HG02885 (cell line): ENCODE measurements at regions not wholly inside any gene's neighbourhood (a gene's known extent, or its start where the extent isn't known, plus 50 kb on each side); places are given as distances from the start of the nearest gene placed in this dataset.
"Not testable (repeated sequence)": the region's sequence is repeated elsewhere in the genome, so short reads cannot be mapped to it uniquely, and the experiment has no call there.

Experiments used
- ATAC-seq: cut with Tn5 transposase; IDR thresholded peaks from one replicate; pipeline ENCODE4 v1.9.1; 2021; ENCODE audit warnings: mild to moderate bottlenecking; ENCODE audit not compliant: unreplicated experiment, poor library complexity

DNA sequence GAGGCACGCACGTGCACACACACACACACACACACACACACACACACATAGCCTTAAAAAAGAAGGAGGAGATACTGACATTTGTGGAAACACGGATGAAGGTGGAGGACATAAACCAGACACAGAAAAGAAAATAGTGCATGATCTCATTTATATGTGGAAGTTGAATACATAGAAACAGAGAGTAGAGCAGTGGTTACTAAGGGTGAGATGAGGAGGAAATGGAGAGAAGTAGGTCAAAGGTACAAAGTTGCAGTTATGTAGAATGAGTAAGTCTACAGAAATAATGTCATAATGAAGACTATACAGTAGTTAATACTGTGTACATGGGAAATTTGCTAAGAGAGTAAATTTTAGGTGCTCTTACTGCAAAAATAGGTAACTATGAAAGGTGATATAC lies 412.2 kb upstream of the CDH9 start:
- ATAC-seq: no peak

DNA sequence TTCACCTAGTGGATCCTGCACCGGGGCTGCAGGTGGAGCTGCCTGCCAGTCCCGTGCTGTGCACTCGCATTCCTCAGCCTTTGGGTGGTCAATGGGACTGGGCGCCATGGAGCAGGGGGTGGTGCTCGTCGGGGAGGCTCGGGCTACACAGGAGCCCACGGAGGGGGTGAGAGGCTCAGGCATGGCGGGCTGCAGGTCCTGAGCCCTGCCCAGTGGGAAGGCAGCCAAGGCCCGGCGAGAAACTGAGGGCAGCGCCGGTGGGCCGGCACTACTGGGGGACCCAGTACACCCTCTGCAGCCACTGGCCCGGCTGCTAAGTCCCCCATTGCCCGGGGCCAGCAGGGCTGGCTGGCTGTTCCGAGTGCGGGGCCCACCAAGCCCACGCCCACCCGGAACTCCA lies 401.0 kb upstream of the CDH9 start:
- ATAC-seq: not testable (repeated sequence)

DNA sequence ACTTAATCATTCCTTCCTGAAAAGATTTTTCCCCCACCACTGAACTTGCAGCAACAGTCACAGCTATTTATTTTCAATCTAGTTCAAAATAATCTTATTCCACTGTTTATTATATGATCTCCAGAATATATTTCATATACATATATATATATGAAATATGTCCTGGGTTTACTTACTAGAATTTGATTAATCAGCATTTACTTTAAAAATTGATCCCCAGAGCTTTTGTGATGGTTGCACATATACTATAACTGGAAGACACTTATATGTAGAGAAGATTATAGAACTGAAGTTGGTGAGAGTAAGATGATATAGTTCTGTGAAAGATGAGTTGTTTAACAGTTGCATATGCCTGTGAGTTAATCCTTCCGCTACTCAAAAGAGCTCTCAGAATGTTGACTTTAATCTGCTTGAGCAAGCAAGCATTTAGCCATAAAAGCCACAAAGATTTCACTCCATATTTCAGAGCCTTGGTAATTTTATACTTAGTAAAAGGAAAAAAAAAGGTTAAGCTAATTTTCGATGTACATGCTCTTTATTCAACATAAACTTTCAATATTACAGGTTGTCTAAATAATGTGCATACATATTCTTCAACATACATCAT lies 399.3 kb upstream of the CDH9 start:
- ATAC-seq: no peak

DNA sequence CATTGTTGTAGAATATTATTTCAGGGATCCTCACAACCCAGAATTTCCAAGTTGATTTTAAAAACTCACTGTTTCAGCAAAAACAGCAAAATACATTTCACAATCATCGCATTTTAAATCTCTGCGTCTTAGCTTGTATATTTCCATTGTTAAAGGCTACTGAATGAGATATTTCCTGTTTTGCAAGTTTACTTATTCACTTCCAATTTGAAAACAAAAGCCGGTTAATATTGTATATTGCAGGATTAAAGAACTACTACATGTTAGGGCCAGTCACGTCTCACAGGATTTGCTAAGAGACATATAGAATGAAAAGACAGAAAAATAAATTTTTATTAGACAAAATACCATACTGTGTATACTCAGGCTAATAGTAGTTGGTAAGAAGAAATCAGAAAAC lies 395.9 kb upstream of the CDH9 start:
- ATAC-seq: no peak

DNA sequence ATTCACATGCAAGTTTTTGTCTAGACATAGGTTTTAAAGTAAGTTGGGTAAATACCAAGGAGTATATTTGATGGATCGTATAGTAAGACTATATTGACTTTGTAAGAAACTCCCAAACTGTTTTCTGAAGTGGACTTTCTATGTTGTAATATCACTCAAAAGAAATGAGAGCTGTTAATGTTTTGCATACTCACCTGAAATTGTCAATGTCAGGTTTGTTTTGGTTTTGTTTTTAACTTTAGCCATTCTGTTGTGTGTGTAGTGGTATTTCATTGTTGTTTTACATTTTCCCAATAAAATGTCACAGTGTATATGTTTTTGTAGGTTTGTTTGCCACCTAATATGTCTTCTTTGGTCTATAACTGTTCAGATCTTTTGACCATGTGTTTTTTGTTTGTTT lies 375.7 kb upstream of the CDH9 start:
- no peak for ATAC-seq

DNA sequence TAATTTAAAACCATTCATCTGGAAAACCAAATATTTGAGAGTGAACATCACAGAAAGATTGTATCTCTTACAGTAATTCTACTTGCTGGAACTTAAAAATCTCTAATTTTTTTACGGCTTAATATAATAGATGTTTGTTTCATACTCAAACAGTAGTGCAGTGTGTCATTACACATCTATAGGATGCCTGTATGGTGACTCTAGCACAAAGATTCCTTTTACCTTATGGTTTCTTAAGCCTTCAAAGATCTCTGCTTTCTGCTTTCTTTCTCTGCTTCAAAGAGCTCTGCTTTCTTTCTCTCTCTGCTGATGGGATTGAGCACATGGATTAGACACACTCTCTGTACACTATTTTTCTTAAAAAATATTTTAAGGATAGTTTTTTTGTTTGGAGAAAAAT lies 374.0 kb upstream of the CDH9 start:
- ATAC-seq: no peak

DNA sequence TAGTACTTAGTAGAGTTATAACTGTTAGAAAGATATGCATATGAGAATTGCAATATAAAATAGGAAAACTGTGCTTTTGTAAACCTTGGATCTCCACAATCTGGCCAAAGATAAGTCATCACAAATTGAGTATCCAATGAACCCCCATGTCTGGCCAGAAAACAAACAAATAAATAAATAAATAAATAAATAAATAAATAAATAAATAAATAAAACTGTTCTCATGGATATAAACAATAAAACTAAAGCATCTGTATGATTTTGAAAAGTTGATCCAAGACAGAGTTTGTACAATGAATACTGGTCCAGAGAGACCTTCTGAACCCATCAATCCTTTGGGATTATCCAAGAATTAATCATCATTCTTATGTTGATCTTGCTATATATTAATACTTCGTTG lies 367.6 kb upstream of the CDH9 start:
- no peak for ATAC-seq

DNA sequence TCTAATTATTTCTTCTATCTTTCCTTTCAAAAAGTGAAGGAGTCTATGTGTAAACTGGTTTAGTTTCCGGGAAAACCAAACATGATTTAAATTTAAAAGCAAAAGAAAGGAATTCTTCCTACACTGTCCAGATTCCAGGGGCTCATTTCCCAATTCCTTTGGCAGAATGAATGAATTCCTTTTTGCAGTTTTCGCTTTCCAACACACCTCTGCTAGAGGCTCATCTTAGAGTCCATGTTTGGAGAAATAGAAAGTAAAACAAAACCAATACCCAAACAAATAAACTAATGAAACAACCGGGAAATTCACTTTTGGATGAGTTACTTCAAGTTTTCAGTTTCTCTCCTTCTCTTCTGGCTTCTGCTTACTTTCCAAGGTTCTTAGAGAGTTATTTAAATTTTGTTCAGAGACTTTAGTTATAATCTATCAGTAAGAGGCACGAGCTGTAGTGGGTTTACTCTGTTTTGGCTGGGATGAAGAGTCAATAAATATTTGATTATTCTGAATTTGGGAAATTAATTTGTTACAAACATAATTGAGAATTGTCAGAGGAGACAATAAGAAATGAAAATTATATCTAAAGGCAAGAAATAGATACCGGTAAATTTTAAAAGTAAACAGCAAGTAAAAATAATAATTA lies 365.0 kb upstream of the CDH9 start:
- no peak for ATAC-seq

DNA sequence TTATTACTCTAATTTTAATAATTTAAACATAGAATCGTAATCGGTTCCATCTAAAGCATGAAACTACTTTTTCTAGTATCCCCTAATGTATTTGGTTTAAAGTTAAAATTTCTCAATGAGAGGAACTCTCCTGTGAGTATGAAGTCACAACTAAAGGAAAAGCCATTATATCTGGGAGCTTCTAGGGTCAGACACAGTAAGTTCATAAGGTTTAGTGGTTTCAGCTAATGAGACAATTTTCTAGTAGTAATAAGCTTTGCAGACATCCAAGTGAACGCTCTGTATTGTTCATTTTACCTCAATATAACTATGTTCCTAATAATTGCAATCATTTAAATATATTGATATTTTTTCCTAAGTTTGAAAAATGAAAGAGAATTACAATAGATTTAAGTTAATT lies 364.4 kb upstream of the CDH9 start:
- ATAC-seq: no peak

DNA sequence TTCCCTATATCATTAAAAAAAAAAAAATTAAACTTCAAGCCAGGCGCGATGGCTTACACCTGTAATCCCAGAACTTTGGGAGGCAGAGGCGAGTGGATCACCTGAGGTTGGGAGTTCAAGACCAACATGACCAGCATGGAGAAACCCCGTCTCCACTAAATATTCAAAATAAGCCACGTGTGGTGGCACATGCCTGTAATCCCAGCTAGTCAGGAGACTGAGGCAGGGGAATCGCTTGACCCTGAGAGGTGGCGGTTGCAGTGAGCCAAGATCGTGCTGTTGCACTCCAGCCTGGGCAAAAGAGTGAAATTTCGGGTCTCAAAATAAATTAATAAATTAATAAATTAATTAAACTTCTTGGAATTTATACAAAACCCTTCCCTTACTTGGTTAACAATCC lies 358.6 kb upstream of the CDH9 start:
- no peak for ATAC-seq

DNA sequence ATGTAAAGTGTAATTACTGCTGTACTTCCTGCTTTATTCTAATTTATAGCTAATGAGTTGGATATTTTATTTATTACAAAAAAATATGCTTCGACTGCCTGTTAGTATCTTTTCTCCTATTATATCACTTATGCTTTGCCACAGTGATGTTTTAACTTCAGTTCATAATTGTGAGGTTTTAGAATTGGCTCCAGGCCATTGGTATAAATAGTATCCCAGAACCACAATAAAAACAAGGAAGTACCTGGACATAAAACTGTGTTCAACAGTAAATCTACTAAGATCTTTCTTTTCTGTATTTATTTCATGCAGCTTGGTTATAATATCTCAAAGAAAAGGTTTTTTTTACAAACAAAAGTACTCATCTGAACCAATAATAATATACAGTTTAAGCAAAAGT lies 354.3 kb upstream of the CDH9 start:
- ATAC-seq: no peak

DNA sequence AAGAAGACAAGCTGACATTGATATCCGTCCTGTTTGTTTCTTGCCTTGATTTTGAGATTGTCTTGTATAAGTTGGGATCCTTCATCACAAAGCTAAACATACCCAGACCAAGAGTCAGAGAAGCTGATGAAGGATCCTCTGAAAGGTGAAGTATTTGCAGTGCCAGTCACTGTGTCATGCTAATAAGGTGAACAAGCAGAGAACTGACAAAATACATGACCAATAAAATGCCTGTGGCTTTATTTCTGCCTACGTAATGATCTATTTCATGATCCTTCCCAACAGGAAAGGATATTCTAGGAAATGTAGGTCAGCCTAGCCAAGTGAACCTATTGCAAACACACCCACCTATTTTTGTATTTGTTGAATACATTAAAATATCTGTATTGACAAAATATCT lies 351.3 kb upstream of the CDH9 start:
- no peak for ATAC-seq

DNA sequence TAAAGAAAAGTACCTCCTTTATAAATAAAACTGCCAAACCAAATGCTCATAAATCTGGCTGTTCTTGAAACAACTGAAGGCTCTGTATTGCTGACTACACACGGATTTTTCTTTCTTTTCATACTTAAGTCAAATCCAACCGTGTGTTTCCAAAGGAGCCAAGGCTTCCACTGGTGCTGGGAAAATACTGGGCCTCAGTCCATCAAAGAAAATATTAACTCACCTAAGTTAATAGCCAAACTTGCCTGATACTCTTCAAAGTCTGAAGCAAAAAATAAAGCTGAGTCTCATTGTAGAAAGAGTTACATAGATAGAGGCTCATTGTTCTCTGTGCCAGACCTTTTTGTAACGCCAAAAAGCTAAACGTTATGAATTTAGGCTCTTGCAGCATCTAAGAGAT lies 350.4 kb upstream of the CDH9 start:
- no peak for ATAC-seq

DNA sequence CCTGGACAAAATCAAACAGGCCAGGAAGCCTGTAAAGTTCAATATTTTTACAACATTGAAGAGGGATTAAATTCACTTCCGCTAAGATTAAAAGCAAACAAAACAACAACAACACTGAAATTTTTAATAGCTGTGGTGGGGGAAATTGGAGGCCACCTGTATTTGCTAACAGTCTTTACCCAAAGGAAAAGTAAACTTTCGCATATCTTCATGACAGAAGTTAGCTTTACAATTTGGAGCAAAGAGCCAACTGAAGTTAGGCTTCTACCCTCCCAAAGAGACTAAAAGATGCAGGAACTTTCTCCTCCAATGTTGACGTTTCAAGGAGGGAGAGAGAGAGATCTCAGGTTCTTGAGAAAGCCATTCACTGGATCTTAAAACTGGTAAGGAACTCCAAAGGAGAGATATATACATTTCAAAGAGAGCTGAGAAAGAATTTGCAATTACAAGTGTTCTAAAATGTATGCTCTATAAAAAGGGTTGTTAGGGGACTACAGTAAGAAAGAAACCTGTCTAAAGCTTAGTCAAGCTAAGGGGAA lies 349.2 kb upstream of the CDH9 start:
- no peak for ATAC-seq

DNA sequence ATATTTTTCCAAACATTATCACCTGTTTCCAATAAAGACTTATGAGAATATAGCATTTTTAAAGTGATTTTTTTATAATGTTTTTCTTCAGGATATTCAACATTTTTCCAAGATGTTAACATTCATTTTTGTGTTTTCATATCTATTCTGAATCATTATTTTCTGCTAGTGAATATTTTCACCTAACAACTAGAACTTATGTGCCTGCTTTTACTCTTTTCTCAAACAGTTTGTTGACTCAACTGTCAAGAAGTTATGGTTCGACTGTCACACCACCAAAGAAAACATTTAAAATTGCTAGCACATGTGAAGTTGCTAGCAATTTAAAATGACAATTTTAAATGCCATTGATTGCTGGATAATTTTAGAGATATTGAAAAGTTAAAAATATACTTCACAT lies 343.3 kb upstream of the CDH9 start:
- no peak for ATAC-seq

DNA sequence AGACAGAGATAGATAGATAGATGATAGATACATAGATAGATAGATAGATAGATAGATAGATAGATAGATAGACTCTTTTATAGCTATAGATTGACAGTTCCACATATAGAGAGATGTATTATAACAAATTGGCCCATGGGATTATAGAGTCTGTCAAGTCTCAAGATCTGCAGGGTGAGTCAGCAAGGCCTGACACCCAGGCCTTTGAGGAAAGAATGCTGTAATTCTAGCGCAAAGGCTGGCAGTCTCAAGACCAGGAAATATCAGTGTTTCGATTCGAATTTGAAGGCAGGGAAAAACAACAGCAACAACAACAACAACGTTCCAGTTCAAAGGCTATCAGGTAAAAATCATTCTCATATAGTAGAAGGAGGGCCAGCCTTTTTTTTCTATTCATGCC lies 339.2 kb upstream of the CDH9 start:
- no peak for ATAC-seq

DNA sequence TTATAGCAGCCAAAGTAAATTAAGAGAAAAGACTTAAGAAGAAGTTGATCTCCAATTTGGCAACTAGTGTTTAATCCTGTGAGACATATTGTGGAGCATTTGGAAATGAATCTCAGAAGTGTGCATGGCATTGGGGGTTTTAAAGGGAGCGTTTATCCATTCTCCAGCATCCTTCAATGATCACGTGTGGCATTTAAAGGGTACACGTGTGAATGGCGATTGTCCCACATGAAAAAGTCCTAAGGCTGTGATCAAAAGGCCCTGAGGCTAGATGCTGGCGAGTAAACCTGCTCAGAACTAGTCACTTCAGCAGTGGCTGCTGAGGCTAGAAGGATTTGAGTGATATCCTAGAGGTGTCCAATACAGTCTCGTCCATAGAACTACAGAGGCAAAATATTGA lies 315.6 kb upstream of the CDH9 start:
- ATAC-seq: no peak

DNA sequence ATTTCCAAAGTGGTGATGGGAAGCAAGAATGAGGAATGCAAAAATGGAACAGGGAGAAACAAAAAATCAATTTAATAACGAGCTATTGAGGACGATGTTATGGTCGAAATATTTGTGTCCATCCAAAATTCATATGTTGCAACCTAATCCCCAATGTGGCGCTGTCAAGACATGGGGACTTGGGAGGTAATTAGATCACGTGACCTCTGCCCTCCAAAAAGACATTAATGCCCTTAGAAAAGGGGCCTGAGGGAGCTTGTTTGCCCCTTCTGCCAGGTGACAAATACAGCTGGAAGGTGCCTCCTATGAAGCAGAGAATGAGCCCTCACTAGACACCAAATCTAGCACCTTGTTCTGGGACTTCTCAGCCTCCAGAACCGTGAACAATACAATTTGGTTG lies 315.2 kb upstream of the CDH9 start:
- ATAC-seq: no peak

DNA sequence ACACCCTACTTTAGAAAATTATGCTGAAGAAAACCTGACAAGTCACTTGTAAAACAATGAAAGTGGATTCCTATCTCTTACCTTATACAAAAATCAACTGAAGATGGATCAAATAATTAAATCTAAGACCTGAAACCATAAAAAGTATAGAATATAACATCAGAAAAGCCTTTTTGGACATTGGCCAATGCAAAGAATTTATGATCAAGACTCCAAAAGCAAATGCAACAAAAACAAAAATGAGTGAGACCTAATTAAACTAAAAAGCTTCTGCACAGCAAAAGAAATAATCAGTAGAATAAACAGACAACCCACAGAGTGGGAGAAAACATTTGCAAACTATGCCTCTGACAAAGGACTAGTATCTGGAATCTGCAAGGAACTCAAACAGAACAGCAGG lies 303.0 kb upstream of the CDH9 start:
- no peak for ATAC-seq

DNA sequence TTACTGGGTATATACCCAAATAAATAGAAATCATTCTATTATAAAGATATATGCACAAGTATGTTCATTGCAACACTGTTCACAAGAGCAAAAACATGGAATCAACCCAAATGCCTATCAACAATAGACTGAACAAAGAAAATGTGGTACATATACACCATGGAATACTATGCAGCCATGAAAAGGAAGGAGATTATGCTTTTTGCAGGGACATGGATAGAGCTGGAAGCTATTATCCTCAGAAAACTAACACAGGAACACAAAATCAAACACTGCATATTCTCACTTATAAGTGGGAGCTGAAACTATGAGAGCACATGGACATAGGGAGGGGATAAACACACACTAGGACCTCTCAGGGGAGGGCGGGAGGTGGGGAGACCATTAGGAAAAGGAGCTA lies 298.4 kb upstream of the CDH9 start:
- no peak for ATAC-seq

DNA sequence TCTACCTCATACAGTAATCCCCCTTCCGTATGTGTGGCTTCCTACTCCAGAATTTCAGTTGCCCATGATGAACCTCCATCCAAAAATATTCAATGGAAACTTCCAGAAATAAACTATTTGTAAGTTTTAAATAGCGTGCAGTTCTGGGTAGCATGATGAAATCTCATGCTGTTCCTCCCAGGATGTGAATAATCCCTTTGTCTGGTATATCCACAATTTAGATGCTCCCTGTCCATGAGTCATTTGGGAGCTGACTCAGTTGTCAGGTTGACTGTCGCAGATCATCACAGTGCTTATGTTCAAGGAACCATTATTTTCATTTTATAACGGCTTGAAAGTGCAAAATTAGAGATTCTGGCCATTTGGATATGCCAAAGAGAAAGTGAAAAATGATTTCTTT lies 290.1 kb upstream of the CDH9 start:
- ATAC-seq: no peak

DNA sequence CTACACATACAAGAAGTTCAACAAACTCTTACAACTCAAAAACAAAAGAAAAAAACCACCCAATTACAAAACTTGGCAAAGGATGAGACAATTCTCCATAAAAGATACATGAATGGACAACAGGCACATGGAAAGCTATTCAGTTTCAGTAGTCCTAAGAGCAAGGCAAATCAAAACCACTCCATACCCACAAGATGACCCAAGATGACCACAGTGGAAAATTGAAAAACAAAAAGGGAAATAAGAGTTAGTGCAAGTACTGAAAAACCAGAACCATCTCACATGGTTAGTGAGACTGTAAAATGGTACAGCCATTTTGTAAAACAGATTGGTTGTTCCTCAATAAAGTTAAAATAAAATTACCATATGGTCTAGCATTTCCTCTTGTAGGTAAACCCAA lies 287.1 kb upstream of the CDH9 start:
- no peak for ATAC-seq
